OCI-LY3 (cell line): ENCODE measurements at regions not wholly inside any gene's neighbourhood (a gene's known extent, or its start where the extent isn't known, plus 50 kb on each side); places are given as distances from the start of the nearest gene placed in this dataset.

Experiments used
- EZH2phosphoT487 ChIP-seq: fragments of 200-600 bp; shearing (Covaris generic); IDR thresholded peaks from 2 replicates; pipeline ENCODE4 v1.6.1; 2018; ENCODE audit warnings: antibody characterized with exemption, mixed run types, low read depth
- TF ChIP-seq, protein P1 (sequence below): fragments of 200-600, 300-600 bp; sonication (generic); IDR thresholded peaks from 2 replicates; pipeline ENCODE4 v1.5.1; 2014; ENCODE audit warnings: antibody characterized with exemption, low read length, low read depth

DNA sequence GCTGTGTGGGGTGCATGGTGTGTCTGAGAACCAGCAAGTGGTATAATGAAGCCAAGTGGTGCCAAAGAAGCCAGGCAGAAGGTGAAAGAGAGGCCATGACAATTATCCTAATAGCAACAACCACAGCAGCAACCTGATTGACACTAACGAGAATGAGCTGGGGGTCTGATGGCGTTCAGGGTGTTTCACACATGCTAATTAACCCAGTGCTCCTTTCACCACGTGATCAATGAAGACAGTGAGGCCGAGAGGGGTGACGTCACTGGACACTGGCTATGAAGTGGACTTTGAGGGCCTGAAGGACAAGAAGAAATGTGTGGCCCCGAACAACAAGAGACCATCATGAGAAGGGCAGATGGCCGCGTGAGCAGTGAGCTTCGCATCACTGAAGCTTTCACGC is 364.4 kb upstream of the ID2 start:
- TF ChIP-seq, protein P1, sequence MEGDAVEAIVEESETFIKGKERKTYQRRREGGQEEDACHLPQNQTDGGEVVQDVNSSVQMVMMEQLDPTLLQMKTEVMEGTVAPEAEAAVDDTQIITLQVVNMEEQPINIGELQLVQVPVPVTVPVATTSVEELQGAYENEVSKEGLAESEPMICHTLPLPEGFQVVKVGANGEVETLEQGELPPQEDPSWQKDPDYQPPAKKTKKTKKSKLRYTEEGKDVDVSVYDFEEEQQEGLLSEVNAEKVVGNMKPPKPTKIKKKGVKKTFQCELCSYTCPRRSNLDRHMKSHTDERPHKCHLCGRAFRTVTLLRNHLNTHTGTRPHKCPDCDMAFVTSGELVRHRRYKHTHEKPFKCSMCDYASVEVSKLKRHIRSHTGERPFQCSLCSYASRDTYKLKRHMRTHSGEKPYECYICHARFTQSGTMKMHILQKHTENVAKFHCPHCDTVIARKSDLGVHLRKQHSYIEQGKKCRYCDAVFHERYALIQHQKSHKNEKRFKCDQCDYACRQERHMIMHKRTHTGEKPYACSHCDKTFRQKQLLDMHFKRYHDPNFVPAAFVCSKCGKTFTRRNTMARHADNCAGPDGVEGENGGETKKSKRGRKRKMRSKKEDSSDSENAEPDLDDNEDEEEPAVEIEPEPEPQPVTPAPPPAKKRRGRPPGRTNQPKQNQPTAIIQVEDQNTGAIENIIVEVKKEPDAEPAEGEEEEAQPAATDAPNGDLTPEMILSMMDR = no peak
- no peak for TF ChIP-seq EZH2phosphoT487
